Astrocyte (in vitro differentiated cells and primary cell): ENCODE measurements at regions not wholly inside any gene's neighbourhood (a gene's known extent, or its start where the extent isn't known, plus 50 kb on each side); places are given as distances from the start of the nearest gene placed in this dataset.

Source experiments
- DNase-seq: peaks from one replicate; pipeline ENCODE4 v3.0.0-alpha.2; 2010; ENCODE audit warnings: low read depth
- FAIRE-seq: peaks from 2 replicates; lab custom pipeline; 2011; peaks lifted over from hg19 to GRCh38; lab: Jason Lieb, UNC
- H2AFZ ChIP-seq: 2 replicates; pipeline ENCODE4 v1.6.0; 2012; ENCODE audit warnings: low read depth, low read length, inconsistent platforms
- H3K27ac ChIP-seq: 2 replicates; pipeline ENCODE4 v1.5.1; 2011; ENCODE audit warnings: low read depth, low read length, inconsistent platforms
- H3K27me3 ChIP-seq: 2 replicates; pipeline ENCODE4 v1.6.0; 2011; ENCODE audit warnings: low read length, inconsistent platforms; ENCODE audit not compliant: insufficient read depth
- H3K36me3 ChIP-seq: 2 replicates; pipeline ENCODE4 v1.5.1; 2011; ENCODE audit warnings: low read length, inconsistent platforms; ENCODE audit not compliant: insufficient read depth
- H3K4me1 ChIP-seq: 2 replicates; pipeline ENCODE4 v1.5.1; 2011; ENCODE audit warnings: low read length, inconsistent platforms; ENCODE audit not compliant: insufficient read depth
- H3K4me2 ChIP-seq: 2 replicates; pipeline ENCODE4 v1.6.0; 2012; ENCODE audit warnings: low read length, inconsistent platforms
- H3K4me3 ChIP-seq: 2 replicates; pipeline ENCODE4 v1.5.1; 2011; ENCODE audit warnings: low read depth, mild to moderate bottlenecking, low read length, inconsistent platforms; ENCODE audit not compliant: insufficient read depth
- H3K79me2 ChIP-seq: 2 replicates; pipeline ENCODE4 v1.6.0; 2012; ENCODE audit warnings: mild to moderate bottlenecking, low read length, inconsistent platforms; ENCODE audit not compliant: insufficient read depth
- H3K9ac ChIP-seq: 2 replicates; pipeline ENCODE4 v1.6.0; 2012; ENCODE audit warnings: mild to moderate bottlenecking, low read length, inconsistent platforms
- H3K9me3 ChIP-seq: 2 replicates; pipeline ENCODE4 v1.5.1; 2012; ENCODE audit warnings: low read depth, mild to moderate bottlenecking, low read length, inconsistent platforms; ENCODE audit not compliant: insufficient read depth
- H4K20me1 ChIP-seq: 2 replicates; pipeline ENCODE4 v1.6.0; 2012; ENCODE audit warnings: low read length, inconsistent platforms; ENCODE audit not compliant: insufficient read depth
- H3K27ac Mint-ChIP-seq: one replicate; pipeline ENCODE4 v1.8.0; 2021; ENCODE audit warnings: mild to moderate bottlenecking, mixed read lengths; ENCODE audit not compliant: unreplicated experiment
- H3K27me3 Mint-ChIP-seq: one replicate; pipeline ENCODE4 v1.8.0; 2021; ENCODE audit warnings: low read depth, mixed read lengths; ENCODE audit not compliant: unreplicated experiment
- H3K36me3 Mint-ChIP-seq: one replicate; pipeline ENCODE4 v1.8.0; 2021; ENCODE audit warnings: low read depth, mixed read lengths; ENCODE audit not compliant: unreplicated experiment
- H3K4me1 Mint-ChIP-seq: one replicate; pipeline ENCODE4 v1.8.0; 2021; ENCODE audit warnings: low read depth, mixed read lengths; ENCODE audit not compliant: unreplicated experiment
- H3K4me3 Mint-ChIP-seq: one replicate; pipeline ENCODE4 v1.8.0; 2021; ENCODE audit warnings: mild to moderate bottlenecking, moderate library complexity, mixed read lengths; ENCODE audit not compliant: unreplicated experiment
- H3K9me3 Mint-ChIP-seq: one replicate; pipeline ENCODE4 v1.8.0; 2021; ENCODE audit warnings: mild to moderate bottlenecking, mixed read lengths; ENCODE audit not compliant: unreplicated experiment
- EZH2 ChIP-seq: IDR thresholded peaks from 2 replicates; pipeline ENCODE4 v1.6.1; 2012; ENCODE audit warnings: mild to moderate bottlenecking, low read length, inconsistent platforms; ENCODE audit not compliant: insufficient read depth
- TF ChIP-seq, protein P1 (sequence below): IDR thresholded peaks from 2 replicates; pipeline ENCODE4 v1.5.1; 2011; ENCODE audit warnings: low read depth, mild to moderate bottlenecking, inconsistent platforms, low read length, moderate library complexity; ENCODE audit not compliant: insufficient read depth

DNA sequence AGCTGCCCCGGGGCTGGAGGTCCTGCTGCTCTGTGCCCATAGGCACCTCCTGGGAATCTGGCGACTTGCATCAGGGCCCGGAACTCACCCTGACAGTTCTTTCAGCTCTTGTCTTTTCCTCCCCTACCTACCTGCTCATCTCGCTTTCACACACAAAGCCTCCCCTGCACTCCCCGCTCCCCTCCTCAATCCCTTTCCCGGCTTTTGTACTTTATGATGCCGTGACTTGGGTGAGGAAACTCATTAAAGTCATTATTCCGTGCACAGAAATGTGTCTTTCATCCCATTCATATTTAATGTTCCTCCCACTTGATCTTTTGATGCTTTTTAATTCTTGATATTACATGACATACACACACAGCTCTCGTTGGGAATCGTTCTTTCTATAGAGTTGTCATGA lies 218.6 kb downstream of the RPS24 start:
- Histone ChIP-seq H4K20me1 (no peaks in the 10 kb centered on the region), H3K36me3 (no peaks in the 10 kb centered on the region), H3K27ac (no peak overlapping the region), H3K27me3 (no peaks in the 10 kb centered on the region), H3K9me3 (no peaks in the 10 kb centered on the region), H2AFZ (no peak overlapping the region), H3K9ac (no peak overlapping the region), H3K79me2 (no peaks in the 10 kb centered on the region), H3K4me3 (no peak overlapping the region), H3K4me1 (peaks cover 19% of the 10 kb centered on the region), H3K4me2 (no peak overlapping the region)
- Mint-ChIP-seq H3K27ac (no peak overlapping the region), H3K36me3 (peaks cover 4% of the 10 kb centered on the region), H3K27me3 (peaks cover 10% of the 10 kb centered on the region), H3K4me1 (peaks cover 25% of the 10 kb centered on the region), H3K9me3 (peaks cover 7% of the 10 kb centered on the region), H3K4me3 (no peak overlapping the region)
- TF ChIP-seq, protein P1, sequence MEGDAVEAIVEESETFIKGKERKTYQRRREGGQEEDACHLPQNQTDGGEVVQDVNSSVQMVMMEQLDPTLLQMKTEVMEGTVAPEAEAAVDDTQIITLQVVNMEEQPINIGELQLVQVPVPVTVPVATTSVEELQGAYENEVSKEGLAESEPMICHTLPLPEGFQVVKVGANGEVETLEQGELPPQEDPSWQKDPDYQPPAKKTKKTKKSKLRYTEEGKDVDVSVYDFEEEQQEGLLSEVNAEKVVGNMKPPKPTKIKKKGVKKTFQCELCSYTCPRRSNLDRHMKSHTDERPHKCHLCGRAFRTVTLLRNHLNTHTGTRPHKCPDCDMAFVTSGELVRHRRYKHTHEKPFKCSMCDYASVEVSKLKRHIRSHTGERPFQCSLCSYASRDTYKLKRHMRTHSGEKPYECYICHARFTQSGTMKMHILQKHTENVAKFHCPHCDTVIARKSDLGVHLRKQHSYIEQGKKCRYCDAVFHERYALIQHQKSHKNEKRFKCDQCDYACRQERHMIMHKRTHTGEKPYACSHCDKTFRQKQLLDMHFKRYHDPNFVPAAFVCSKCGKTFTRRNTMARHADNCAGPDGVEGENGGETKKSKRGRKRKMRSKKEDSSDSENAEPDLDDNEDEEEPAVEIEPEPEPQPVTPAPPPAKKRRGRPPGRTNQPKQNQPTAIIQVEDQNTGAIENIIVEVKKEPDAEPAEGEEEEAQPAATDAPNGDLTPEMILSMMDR = no peak
- TF ChIP-seq EZH2 = no peak
- DNase-seq (no peak), FAIRE-seq (no peak)

DNA sequence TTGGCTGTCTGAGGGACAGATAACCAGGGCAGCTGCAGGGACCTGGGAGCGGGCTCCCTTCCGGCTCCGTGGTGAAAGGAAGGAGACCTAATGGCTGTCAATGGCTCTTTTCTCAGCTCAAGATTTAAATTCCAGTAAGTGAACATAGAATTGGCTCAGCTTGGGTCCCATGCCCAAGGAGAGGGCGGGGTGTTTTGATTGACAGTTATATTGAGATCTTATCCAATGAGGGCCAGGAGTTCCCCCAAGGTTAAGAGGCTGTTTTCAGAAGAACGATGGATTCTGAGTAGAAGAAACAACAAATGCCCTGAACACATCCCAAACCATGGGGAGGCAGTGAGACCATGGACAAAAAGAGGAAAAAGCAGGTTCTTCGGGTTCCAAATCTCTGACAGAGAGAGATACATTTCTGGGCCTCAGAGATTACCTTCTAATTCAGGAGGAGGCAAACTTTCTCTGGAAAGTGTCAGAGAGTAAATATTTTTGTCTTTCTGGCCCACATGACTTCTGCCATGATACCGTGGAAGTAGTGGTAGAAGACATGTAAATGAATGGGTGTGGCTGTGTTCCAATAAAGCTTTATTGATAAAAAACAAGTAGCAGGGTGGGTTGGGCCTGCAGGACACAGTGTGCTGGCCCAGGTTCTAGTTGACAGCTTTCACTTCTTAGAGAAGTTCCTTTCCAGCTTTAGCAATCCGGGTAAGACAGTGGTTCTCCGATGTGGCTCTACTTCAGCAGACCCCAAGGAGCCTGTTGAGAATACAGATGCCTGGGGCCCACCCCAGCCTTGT lies 219.6 kb downstream of the RPS24 start:
- H3K4me2 ChIP-seq = no peak overlapping the region
- DNase-seq (no peak), FAIRE-seq (no peak)
- no peaks in the 10 kb centered on the region for H3K79me2 ChIP-seq
- Mint-ChIP-seq H3K9me3 (peaks cover 7% of the 10 kb centered on the region), H3K4me1 (peaks cover 25% of the 10 kb centered on the region), H3K4me3 (no peak overlapping the region), H3K27ac (no peak overlapping the region), H3K36me3 (peaks cover 4% of the 10 kb centered on the region), H3K27me3 (peaks cover 10% of the 10 kb centered on the region)
- peaks cover 19% of the 10 kb centered on the region for H3K4me1 ChIP-seq
- no peak overlapping the region for H2AFZ ChIP-seq
- no peak overlapping the region for H3K27ac ChIP-seq
- no peaks in the 10 kb centered on the region for H3K36me3 ChIP-seq
- no peaks in the 10 kb centered on the region for H3K9me3 ChIP-seq
- TF ChIP-seq, protein P1 = no peak
- no peak for TF ChIP-seq EZH2
- H4K20me1 ChIP-seq = no peaks in the 10 kb centered on the region
- H3K27me3 ChIP-seq = no peaks in the 10 kb centered on the region
- H3K4me3 ChIP-seq = no peak overlapping the region
- H3K9ac ChIP-seq = no peak overlapping the region

DNA sequence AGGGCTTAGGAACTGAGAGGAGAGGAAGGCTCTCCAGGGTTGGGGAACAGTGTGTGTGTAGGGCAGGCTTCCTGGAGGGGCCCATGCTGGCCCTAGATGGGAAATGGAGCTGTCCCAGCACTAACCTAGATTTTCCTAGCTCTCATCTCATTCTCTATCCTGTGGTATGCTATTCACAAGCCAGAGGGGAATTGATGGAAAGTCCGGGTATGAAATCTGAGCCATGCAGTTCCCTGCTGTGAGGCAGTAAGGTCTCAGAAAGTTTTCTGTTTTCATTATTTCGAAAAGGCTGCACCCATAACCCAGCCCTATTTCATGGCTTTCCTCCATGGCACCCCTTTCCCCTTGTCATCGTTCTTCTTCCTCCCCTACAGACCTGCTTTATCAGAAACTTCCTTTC lies 220.3 kb downstream of the RPS24 start:
- Histone ChIP-seq H3K27ac (no peak overlapping the region), H3K4me1 (peaks cover 19% of the 10 kb centered on the region), H3K9ac (no peak overlapping the region), H4K20me1 (no peaks in the 10 kb centered on the region), H2AFZ (no peak overlapping the region), H3K9me3 (no peaks in the 10 kb centered on the region), H3K36me3 (no peaks in the 10 kb centered on the region), H3K4me2 (no peak overlapping the region), H3K79me2 (no peaks in the 10 kb centered on the region), H3K27me3 (no peaks in the 10 kb centered on the region), H3K4me3 (no peak overlapping the region)
- Mint-ChIP-seq H3K36me3 (peaks cover 4% of the 10 kb centered on the region), H3K4me3 (no peak overlapping the region), H3K9me3 (peaks cover 7% of the 10 kb centered on the region), H3K4me1 (peaks cover 22% of the 10 kb centered on the region), H3K27ac (peak overlapping the region; percentile 41), H3K27me3 (peaks cover 10% of the 10 kb centered on the region)
- no peak for DNase-seq
- no peak for FAIRE-seq
- TF ChIP-seq, protein P1 = no peak
- TF ChIP-seq EZH2 = no peak
